Astrocyte of the spinal cord (primary cell): ENCODE measurements at regions not wholly inside any gene's neighbourhood (a gene's known extent, or its start where the extent isn't known, plus 50 kb on each side); places are given as distances from the start of the nearest gene placed in this dataset.

ENCODE experiments used
- DNase-seq: peaks from one replicate; pipeline ENCODE4 v3.0.0; 2011; ENCODE audit warnings: low read depth, low spot score
- H3K4me3 ChIP-seq: 2 replicates; pipeline ENCODE4 v1.5.1; 2011; ENCODE audit warnings: low read depth, mild to moderate bottlenecking, low read length, moderate library complexity
- in situ Hi-C: cut with HindIII; loops from 2 replicates; pipeline ENCODE4 v1.10.0; 2017; ENCODE audit warnings: low sequenced_read_pairs
- TF ChIP-seq, protein P1 (sequence below): IDR thresholded peaks from 2 replicates; pipeline ENCODE4 v1.5.1; 2012; ENCODE audit warnings: low read depth, mild to moderate bottlenecking, low read length, inconsistent platforms

DNA sequence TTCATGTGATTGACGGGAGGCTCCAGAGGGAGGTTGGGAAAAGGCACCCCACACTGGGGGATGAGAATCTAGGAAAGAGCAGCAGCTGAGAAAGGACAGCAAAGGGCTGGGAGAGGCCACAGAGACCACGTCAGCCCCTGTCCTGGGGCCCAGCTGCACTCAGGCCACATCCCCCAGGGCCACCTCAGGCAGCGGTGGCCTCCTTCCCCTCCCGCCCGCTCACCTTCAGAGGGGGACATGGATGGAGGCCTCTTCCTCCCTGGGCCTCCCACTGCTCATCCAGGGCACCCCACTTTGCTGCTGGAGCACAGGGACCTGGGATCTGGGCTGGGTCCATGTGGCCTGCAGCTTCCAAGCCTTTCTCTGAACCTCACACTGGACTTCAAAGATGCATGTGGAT, 199.8 kb upstream of the HDAC4 start:
- H3K4me3 ChIP-seq: no peak overlapping the region
- no peak for DNase-seq
- in situ Hi-C loops: no loop called here
- TF ChIP-seq, protein P1, sequence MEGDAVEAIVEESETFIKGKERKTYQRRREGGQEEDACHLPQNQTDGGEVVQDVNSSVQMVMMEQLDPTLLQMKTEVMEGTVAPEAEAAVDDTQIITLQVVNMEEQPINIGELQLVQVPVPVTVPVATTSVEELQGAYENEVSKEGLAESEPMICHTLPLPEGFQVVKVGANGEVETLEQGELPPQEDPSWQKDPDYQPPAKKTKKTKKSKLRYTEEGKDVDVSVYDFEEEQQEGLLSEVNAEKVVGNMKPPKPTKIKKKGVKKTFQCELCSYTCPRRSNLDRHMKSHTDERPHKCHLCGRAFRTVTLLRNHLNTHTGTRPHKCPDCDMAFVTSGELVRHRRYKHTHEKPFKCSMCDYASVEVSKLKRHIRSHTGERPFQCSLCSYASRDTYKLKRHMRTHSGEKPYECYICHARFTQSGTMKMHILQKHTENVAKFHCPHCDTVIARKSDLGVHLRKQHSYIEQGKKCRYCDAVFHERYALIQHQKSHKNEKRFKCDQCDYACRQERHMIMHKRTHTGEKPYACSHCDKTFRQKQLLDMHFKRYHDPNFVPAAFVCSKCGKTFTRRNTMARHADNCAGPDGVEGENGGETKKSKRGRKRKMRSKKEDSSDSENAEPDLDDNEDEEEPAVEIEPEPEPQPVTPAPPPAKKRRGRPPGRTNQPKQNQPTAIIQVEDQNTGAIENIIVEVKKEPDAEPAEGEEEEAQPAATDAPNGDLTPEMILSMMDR: no peak

DNA sequence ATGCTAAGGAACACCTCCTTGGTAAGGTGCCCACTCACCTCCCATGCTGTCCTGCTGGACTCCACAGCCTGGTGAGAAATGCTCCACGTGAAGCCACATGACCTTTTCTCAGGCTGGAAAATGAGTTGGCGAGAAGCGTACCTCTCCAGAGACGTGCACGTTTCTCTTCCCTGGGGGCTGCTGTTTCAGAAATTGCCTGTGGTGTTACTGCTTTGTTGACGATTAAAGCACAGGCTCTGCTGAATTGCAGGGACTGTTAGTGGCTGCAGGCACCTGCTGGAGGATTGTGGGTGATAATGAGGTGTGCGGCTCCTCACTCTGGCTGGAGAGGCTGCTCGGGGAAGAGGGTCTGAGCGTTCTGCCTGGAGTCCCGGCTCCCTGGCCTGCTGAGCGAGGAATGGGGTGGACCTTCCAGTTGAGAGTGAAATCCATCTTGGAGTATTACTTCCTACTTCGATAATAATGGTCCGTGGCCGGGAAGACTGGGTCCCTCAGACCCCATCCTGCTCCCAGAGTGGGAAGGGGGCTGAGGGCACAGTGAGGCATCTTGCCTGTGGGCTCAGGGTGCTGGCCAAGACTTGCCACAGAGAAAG, 199.3 kb upstream of the HDAC4 start:
- in situ Hi-C loops: no loop called here
- no peak for DNase-seq
- H3K4me3 ChIP-seq: no peak overlapping the region
- TF ChIP-seq, protein P1: no peak

DNA sequence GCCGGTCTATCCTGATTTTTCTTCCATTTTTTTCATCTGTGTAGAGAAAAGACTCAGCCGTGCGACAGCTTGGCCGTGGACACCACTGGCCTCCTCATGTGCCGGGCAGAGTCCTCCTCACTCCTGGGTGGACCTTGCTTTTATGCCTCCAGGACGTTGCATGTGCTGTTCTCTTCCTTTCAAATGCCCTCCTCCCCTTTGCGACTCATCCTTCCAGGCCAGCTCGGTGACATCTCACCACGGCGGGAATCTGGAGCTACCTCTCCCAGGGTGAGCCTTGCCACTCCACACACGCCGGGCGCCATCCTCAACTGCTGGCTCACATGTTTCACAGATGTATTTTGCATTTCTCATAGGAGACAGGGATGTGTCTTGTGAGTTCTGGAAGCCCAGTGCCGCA, 198.5 kb upstream of the HDAC4 start:
- H3K4me3 ChIP-seq: no peak overlapping the region
- TF ChIP-seq, protein P1: no peak
- in situ Hi-C loops: no loop called here
- no peak for DNase-seq

DNA sequence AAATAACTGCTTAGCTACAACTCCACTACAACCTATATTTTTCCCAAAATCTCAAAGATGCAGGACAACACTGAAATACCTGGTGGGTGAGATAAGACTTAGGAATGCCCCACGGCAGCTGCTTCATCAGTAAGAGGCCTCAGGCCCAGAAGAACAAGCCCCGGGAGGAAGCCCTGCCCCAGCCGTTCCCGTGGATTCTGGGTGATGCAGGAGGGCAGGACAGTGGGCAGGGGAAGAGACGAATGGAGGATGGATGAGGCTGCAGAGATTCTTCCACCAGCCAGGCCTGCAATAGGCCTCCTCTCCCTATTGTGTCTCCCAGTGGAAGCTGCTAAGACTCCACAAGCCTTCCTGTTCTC, 197.9 kb upstream of the HDAC4 start:
- TF ChIP-seq, protein P1: no peak
- no peak for DNase-seq
- in situ Hi-C loops: no loop called here
- H3K4me3 ChIP-seq: no peak overlapping the region

DNA sequence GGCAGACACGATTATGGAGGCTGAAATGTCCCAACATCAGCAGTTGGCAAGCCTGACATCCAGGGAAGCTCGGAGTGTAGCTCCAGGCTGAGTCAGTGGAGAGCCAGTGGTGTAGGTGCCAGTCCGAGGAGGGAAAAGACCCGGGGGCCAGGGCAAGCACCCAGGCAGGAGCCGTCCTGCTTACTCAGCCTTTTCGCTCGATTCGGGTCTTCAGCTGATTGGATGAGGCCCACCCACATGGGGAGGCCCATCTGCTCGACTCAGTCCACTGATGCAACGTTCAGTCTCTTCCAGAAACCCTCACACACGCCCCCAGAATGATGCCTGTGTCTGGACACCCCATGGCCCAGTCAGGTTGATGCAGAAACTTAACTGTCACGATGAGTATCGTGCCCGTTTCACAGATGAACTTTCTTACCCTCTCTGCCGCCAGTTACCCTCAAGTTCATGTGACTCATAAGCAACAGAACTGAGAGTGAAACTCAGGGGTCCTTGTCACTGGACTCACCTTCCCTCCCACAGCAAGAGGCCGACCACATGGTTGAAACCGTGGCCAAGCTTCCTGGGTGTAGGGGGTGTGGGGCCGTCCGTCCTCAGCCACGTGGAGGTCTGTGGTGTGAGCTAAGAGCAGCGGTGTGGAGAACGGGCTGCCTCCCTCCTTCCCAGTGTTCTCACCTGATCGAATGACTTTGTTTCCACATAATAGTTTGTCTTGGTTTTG, 197.4 kb upstream of the HDAC4 start:
- no peak overlapping the region for H3K4me3 ChIP-seq
- in situ Hi-C loops: no loop called here
- DNase-seq: no peak
- TF ChIP-seq, protein P1: no peak

DNA sequence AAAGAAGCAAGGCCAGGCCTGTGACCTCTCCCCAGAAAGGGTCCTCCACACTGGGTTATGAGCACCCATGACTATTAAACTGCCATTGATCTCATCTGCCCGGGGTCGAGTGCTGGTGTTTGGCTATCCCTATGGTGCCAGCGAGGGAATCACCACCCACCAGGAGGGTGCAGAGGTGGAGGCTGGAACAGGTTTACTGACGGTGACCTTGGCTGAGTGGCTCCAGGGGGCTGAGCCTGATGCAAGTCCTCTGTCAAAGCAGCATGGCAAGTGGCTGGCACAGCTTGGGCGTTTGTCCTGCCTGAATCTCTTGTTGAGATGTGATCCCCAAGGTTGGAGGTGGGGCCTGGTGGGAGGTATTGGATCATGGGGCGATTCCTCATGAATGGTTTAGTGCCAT, 196.4 kb upstream of the HDAC4 start:
- in situ Hi-C loops: no loop called here
- H3K4me3 ChIP-seq: no peak overlapping the region
- TF ChIP-seq, protein P1: no peak
- no peak for DNase-seq
